ENCODE measurements at regions not wholly inside any gene's neighbourhood (a gene's known extent, or its start where the extent isn't known, plus 50 kb on each side); places are given as distances from the start of the nearest gene placed in this dataset.

- no peak for TF ChIP-seq TCF12 (IDR thresholded peaks at IDR 0.05; ENCODE audit: low read depth, low read length)
- TF ChIP-seq CTCF (IDR thresholded peaks at IDR 0.05 in 2 of 3, conservative IDR thresholded peaks at IDR 0.05 in 1 of 3; ENCODE audit: control insufficient read depth in 2 of 3, extremely low read depth in 1 of 3, insufficient read depth in 1 of 3, low read depth in 3 of 3, low read length in 3 of 3): no peak
- TF ChIP-seq POLR2AphosphoS5 (IDR thresholded peaks at IDR 0.05; ENCODE audit: low read length): no peak
- TF ChIP-seq RELB (IDR thresholded peaks at IDR 0.05; ENCODE audit: low read depth): no peak
Observed at GRCh38 chr2:13821255-13821880, 811.1 kb upstream of the LRATD1 start.
